GM18873 (cell line): ENCODE measurements at regions not wholly inside any gene's neighbourhood (a gene's known extent, or its start where the extent isn't known, plus 50 kb on each side); places are given as distances from the start of the nearest gene placed in this dataset.

Source experiments
- ATAC-seq: cut with Tn5 transposase; IDR thresholded peaks from one replicate; pipeline ENCODE4 v1.9.1; 2021; ENCODE audit warnings: mild to moderate bottlenecking, moderate library complexity, moderate number of reproducible peaks; ENCODE audit not compliant: unreplicated experiment, low FRiP score

- peak; percentile 88 for ATAC-seq
Measured at GRCh38 chr2:175575346-175576258, 394.1 kb upstream of the ATP5MC3 start.

GRCh38 chr2:175574069-175574468, 392.6 kb upstream of the ATP5MC3 start:
- no peak for ATAC-seq

DNA sequence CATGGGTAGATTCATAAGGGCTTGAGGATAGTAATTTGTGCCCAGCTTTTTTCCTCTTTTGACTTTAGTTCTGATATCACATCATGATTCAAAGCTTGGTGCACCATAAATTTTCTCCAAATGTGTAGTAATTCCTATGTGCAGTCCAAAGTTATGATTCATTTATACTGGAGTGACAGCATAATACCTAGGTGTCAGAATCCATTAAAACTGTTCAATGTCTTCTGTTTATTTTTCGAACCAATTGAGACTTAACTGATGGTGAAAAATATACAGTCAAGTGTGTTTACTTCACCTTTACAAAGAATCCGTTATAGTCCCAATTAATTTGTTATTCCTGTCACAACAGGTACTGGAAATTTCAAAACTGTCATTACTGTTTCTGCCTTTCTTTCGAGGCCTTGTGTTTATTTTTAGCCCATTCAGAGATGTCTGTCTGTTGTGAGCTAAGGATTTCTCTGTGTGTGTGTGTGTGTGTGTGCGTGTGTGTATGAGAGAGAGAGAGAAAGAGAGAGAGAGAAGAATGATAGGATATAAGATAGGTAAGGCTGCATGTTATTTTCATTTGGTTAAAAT, 389.7 kb upstream of the ATP5MC3 start:
- ATAC-seq = no peak

DNA sequence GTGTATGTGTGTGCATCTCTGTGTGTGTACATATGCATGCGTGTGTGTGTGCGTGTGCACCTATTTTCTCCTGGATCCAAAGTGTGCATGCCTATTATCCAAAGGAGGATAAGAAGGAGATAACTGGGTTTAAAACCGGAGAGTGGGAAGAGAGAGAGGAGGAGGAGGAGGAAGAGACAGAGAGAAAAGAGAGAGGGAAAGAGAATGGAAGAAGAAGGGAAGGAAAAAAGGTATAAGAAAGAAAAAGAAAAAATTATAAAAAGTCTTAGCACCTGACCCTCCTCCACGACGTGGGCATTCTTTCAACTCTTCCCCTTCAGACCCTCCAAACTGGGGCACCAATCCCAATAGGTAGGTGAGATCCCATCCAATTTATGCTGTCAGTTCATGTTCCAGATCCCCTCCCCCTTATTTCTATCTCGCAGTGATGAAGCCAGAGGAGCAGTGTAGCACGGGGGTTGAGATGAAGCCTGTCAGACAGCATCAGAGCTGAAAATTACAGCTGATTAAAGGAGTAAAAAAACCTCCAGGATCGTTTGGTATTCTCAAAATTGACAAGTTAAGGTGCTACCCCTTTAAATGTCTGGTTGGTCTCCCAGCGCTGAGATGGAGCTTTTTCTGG, 386.7 kb upstream of the ATP5MC3 start:
- no peak for ATAC-seq

DNA sequence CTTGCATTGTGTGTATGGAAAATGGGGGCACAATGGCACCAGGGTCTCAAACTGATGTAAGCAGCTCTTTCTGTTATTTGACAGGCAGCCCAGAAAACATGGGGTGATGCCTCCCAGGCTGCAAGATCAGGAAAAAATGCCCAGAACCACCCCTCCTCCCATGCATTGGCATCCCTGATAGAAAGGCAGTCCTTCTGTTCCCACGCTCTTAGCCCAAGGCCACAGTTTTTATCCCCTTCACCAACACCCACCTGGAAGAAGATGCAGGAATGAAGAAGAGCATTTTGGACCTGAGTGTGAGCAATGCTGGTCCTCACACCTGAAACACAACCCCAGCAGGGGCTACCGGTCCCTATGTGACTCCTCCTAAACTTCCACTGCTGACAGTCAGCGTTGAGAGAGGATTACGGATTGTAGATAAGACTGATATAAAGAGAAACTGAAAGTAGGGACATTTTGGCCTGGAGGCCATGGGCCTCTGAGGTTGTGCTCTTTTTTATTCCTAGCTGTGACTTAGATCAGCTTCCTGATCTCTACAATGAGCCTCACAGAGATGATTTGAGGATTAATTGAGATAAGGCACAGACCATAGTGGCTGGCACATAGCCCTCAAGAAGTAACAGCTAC, 386.0 kb upstream of the ATP5MC3 start:
- ATAC-seq = no peak

DNA sequence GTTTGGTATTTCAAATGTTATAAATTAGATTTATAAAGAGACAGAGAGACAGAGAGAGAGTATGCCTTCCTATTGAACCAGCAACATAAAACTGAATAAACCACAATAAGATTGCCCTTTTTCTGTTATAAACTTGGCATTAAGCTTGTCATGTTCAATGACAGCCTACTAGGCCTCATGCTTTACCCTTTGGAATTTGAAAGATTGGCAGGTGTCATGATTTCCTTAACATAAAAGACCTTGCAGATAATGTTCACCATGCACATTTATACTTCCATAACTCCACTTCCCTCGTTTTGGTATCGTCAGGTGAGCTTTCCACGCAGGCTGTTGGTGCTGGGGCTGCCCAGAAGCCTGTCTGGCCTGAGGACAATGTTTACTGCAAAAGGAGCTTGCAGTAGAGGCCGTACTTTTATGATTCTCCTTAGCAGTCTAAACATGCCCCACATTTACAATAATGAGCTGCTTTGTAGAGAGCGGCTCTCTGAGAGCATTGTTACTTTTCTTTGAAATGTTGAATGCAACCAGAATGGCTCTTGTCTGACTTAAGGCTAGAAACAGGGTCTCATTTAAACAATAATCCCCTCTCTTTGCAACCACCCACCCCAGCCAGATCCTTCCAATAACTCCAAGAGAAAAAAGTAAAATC, 379.1 kb upstream of the ATP5MC3 start:
- ATAC-seq = no peak

DNA sequence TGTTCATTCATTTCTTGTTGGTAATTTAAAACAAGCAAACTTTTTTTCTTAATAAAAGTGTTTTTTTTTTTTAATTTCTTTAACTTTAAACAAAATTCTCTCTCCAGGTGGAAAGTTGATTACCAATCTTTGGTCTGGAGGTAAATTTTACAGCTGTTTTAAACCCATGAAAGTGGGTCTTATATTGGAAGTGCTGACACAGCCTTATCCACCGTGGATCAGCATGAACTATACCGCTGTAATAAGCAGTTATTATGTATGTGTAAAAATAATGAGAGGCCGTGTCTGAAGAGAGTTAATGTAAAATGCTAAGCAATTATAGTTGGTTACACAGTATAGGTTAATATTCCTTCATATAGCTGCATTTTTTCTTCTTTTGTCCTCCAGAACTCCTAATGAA, 378.1 kb upstream of the ATP5MC3 start:
- no peak for ATAC-seq

- no peak for ATAC-seq
Measured at GRCh38 chr2:175557810-175558377, 376.4 kb upstream of the ATP5MC3 start.

DNA sequence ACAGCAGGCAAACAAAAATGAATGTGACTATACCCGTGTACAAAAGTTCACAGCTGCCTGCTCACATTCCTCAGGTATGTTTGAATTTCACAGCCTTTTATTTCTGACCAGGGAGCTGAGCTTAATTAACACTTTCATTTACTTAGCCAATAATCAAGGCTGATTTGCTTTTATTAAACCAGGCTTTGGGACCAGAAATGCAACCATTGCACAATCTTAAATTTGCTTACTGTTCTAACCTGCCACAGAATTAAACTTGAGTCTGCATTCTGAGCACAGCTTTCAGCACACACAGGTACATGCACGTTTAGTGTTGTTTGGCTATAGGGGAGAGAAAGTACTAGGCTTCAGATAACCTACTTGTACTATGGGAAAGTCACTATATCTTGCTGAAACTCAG, 372.4 kb upstream of the ATP5MC3 start:
- no peak for ATAC-seq

DNA sequence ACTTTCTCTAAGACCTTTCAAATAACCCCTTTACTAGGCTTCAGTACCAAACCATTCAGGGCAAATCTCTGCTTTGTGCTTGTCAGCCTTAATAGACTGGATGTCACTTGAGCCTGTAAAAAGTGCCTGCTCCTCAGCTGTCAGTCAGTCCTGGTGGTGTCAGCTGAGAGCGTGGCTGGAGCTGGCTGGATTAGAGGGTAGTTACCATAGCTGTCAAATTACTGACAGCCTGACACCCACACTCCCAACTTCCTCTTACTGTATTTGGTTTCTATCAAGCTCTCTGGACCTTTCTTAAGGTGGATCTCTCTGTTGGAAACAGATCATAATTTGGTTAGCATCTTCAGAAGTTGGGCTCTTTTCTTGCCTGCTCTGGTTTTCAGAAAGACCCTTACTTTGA, 371.4 kb upstream of the ATP5MC3 start:
- no peak for ATAC-seq

DNA sequence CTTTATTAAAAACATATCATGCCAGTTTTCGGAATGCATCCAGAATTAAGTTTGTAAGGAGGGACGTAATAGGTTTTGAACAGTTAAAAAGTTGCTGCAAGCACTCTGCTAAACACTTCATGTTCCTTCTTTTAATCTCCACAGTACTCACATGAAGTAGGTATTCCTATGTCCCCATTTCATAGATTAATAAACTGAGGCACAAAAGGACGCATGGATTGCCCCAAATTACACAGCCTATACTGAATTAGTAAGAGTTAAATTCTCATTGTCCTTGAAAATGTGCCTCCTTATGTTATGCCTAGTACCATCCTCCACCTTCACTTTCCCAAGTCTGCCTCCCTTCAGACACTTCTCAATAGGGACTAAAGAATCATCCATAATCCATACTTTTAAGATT, 358.9 kb upstream of the ATP5MC3 start:
- no peak for ATAC-seq

- no peak for ATAC-seq
Measured at GRCh38 chr2:175539122-175539521, 357.6 kb upstream of the ATP5MC3 start.

GRCh38 chr2:175536059-175536458, 354.5 kb upstream of the ATP5MC3 start:
- ATAC-seq = no peak

GRCh38 chr2:175535631-175536030, 354.1 kb upstream of the ATP5MC3 start:
- ATAC-seq = no peak

DNA sequence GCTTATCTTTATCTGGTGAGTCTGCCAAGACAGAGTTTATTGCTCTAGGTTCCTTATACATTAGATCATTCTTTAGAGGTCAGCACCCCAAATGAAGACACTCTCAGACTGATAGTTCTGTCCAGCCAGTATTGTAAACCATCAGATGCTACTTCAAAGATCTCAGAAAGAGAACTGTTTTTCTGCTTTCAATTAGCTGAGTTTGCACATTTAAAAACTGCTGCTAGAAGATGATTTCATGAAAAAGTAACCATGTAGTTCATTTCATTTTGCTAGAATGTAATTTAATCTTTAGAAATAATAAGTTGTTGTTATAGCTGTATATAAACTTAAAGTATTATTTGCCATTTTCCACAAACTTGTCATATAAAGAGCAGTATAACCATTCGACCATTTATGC, 344.5 kb upstream of the ATP5MC3 start:
- no peak for ATAC-seq

DNA sequence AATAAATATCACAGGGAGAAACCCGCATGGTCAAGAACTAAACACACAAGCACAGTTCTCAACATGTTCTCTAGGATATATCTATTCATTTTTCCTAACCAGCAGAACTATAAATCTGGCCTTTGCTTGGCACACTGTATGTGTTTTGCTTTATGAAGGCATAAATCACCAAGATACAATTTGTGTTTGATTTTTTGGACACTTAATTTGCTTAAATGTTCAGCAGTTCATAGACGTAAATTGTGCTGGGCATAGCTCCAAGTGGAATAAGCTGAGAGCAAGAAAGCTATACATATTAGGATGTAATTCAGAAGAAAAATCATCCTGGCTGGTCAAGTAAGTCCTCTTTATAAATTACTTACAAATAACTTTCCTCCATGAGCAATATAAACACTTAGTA, 341.5 kb upstream of the ATP5MC3 start:
- ATAC-seq = no peak

DNA sequence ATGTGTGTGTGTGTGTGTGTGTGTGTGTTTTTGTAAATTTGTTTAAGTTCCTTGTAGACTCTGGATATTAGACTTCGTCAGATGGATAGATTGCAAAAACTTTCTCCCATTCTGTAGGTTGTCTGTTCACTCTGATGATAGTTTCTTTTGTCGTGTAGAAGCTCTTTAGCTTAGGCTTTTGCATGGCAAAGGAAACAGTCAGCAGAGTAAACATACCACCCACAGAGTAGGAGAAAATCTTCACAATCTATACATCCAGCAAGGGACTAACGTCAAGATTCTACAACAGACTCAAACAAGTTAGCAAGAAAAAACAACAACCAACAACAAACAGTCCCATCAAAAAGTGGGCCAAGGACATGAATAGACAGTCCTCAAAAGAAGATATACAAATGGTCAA, 336.7 kb upstream of the ATP5MC3 start:
- no peak for ATAC-seq

DNA sequence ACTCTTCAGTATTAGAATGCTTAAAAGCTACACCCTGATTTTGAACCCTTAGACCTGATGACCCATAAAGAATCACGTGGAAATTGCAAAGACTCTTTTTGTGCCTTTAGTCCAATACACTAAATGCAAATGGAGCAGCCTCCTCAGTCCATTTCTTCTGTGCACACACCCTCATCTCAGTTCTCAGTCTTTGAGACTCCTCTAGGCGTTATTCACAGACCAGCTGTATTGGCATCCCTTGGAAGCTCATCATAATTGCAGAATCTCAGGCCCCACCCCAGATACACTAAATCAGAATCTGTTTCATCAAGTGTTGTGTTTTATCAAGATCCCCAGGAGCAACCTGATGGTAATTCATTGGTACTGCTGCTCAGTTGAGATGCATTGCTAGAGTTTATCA, 335.0 kb upstream of the ATP5MC3 start:
- no peak for ATAC-seq

- no peak for ATAC-seq
Measured at GRCh38 chr2:175500255-175500654, 318.7 kb upstream of the ATP5MC3 start.

DNA sequence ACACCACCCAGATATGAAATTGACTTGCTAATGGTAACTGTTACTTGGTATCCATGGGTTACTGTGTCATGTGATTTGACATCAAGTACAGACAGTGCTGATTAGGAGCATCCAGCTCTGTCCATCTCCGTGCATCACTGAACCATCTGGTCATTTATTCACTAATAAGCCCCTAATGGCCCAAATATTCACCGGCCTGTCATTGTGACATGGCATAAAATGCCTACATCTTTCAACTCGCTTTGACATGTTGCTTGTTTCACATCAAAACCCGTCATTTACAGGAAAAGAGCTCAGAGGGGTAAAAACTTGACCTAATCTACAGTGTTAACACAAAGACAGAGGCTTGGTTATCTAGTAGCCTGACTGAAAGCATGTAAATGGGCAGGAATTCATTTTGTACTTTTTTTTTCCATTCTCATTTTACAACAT, 308.9 kb upstream of the ATP5MC3 start:
- no peak for ATAC-seq
